OCI-LY1 (cell line): ENCODE measurements at regions not wholly inside any gene's neighbourhood (a gene's known extent, or its start where the extent isn't known, plus 50 kb on each side); places are given as distances from the start of the nearest gene placed in this dataset.

Source experiments
- H2AFZ ChIP-seq: fragments of 200-600 bp; sonication (generic), shearing (Covaris generic); 2 replicates; pipeline ENCODE4 v1.6.0; 2014; ENCODE audit warnings: antibody characterized with exemption, mild to moderate bottlenecking, low read length
- H3F3A ChIP-seq: fragments of 200-600 bp; sonication (generic), shearing (Covaris generic); 2 replicates; pipeline ENCODE4 v1.6.0; 2014; ENCODE audit warnings: mild to moderate bottlenecking, antibody characterized with exemption, low read length, moderate library complexity; ENCODE audit not compliant: insufficient read depth
- H3K27ac ChIP-seq: fragments of 200-600 bp; sonication (generic); 2 replicates; pipeline ENCODE4 v1.5.1; 2014; ENCODE audit warnings: low read length, mixed run types, mild to moderate bottlenecking, low read depth; ENCODE audit not compliant: poor library complexity, severe bottlenecking
- H3K27me3 ChIP-seq: fragments of 200-600 bp; sonication (generic); 2 replicates; pipeline ENCODE4 v1.6.0; 2014; ENCODE audit warnings: antibody characterized with exemption, mild to moderate bottlenecking, low read length, moderate library complexity; ENCODE audit not compliant: insufficient read depth
- H3K36me3 ChIP-seq: fragments of 200-600 bp; sonication (generic); 2 replicates; pipeline ENCODE4 v1.6.1; 2014; ENCODE audit warnings: mild to moderate bottlenecking, antibody characterized with exemption, low read length, moderate library complexity, mixed read lengths; ENCODE audit not compliant: insufficient read depth
- H3K4me1 ChIP-seq: fragments of 200-600 bp; sonication (generic); 2 replicates; pipeline ENCODE4 v1.5.1; 2014; ENCODE audit warnings: mild to moderate bottlenecking, low read length, moderate library complexity; ENCODE audit not compliant: insufficient read depth, severe bottlenecking
- H3K4me2 ChIP-seq: fragments of 200-600 bp; sonication (generic), shearing (Covaris generic); 2 replicates; pipeline ENCODE4 v1.6.1; 2014; ENCODE audit warnings: low read length
- H3K4me3 ChIP-seq: fragments of 200-600 bp; sonication (generic); 2 replicates; pipeline ENCODE4 v1.5.1; 2014; ENCODE audit warnings: low read length, low read depth, mild to moderate bottlenecking, mixed read lengths; ENCODE audit not compliant: poor library complexity, severe bottlenecking
- H3K79me2 ChIP-seq: fragments of 200-600 bp; shearing (Covaris generic); 2 replicates; pipeline ENCODE4 v1.6.1; 2016; ENCODE audit warnings: mixed run types, low read length, mixed read lengths; ENCODE audit not compliant: insufficient read depth
- H3K9ac ChIP-seq: fragments of 200-600 bp; sonication (generic), shearing (Covaris generic); 2 replicates; pipeline ENCODE4 v1.6.1; 2014; ENCODE audit warnings: mild to moderate bottlenecking, low read length, mixed read lengths
- H3K9me2 ChIP-seq: fragments of 200-600 bp; sonication (generic), shearing (Covaris generic); 2 replicates; pipeline ENCODE4 v1.6.1; 2014; ENCODE audit warnings: low read depth, mild to moderate bottlenecking, low read length, mixed read lengths
- H3K9me3 ChIP-seq: fragments of 200-600 bp; shearing (Covaris generic); 2 replicates; pipeline ENCODE4 v1.6.1; 2014; ENCODE audit warnings: low read length, mixed read lengths
- H4K20me1 ChIP-seq: fragments of 200-600 bp; sonication (generic), shearing (Covaris generic); 2 replicates; pipeline ENCODE4 v1.6.0; 2016; ENCODE audit warnings: mild to moderate bottlenecking, low read length; ENCODE audit not compliant: insufficient read depth
- EZH2 ChIP-seq: fragments of 200-600 bp; sonication (generic), shearing (Covaris generic); IDR thresholded peaks from 2 replicates; pipeline ENCODE4 v1.8.0; 2017; ENCODE audit warnings: borderline replicate concordance, mixed run types, mild to moderate bottlenecking, antibody characterized with exemption, low read length, moderate library complexity, mixed read lengths
- TF ChIP-seq, protein P1 (sequence below): fragments of 200-600 bp; sonication (generic), shearing (Covaris generic); IDR thresholded peaks from 2 replicates; pipeline ENCODE4 v1.5.1; 2017; ENCODE audit warnings: mild to moderate bottlenecking, antibody characterized with exemption, low read length, moderate library complexity, mixed read lengths

DNA sequence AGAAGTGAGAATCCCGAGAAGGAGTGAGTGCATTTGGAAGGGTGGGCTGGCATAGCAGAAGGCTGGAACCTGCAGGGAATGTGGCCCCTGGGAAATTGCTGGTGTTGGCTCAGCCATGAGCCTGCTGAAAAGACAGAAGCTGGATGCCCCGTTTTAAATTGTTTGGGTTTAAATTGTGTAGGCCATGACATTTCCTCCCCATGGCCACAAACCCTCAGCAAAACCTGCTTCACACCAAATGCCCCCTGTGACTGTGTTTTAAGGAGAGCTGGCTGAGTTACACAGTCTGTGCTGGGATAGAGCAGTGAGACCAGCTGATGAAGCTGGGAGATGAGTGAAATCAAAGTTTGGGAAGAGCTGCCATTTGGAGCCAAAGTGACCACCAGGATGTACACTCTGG, 216.3 kb upstream of the RGMA start:
- H2AFZ ChIP-seq, result no peak overlapping the region
- no peaks in the 10 kb centered on the region for H3K9me3 ChIP-seq
- no peaks in the 10 kb centered on the region for H3K36me3 ChIP-seq
- H3F3A ChIP-seq, result no peaks in the 10 kb centered on the region
- H4K20me1 ChIP-seq, result no peaks in the 10 kb centered on the region
- H3K4me1 ChIP-seq, result no peaks in the 10 kb centered on the region
- H3K79me2 ChIP-seq, result no peaks in the 10 kb centered on the region
- no peak overlapping the region for H3K4me2 ChIP-seq
- no peaks in the 10 kb centered on the region for H3K9me2 ChIP-seq
- TF ChIP-seq EZH2, result no peak
- TF ChIP-seq, protein P1, sequence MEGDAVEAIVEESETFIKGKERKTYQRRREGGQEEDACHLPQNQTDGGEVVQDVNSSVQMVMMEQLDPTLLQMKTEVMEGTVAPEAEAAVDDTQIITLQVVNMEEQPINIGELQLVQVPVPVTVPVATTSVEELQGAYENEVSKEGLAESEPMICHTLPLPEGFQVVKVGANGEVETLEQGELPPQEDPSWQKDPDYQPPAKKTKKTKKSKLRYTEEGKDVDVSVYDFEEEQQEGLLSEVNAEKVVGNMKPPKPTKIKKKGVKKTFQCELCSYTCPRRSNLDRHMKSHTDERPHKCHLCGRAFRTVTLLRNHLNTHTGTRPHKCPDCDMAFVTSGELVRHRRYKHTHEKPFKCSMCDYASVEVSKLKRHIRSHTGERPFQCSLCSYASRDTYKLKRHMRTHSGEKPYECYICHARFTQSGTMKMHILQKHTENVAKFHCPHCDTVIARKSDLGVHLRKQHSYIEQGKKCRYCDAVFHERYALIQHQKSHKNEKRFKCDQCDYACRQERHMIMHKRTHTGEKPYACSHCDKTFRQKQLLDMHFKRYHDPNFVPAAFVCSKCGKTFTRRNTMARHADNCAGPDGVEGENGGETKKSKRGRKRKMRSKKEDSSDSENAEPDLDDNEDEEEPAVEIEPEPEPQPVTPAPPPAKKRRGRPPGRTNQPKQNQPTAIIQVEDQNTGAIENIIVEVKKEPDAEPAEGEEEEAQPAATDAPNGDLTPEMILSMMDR, result no peak
- H3K27me3 ChIP-seq, result peaks cover 11% of the 10 kb centered on the region; the same call in 1 of the 2 replicates
- no peak overlapping the region for H3K27ac ChIP-seq
- H3K9ac ChIP-seq, result no peak overlapping the region
- no peak overlapping the region for H3K4me3 ChIP-seq

DNA sequence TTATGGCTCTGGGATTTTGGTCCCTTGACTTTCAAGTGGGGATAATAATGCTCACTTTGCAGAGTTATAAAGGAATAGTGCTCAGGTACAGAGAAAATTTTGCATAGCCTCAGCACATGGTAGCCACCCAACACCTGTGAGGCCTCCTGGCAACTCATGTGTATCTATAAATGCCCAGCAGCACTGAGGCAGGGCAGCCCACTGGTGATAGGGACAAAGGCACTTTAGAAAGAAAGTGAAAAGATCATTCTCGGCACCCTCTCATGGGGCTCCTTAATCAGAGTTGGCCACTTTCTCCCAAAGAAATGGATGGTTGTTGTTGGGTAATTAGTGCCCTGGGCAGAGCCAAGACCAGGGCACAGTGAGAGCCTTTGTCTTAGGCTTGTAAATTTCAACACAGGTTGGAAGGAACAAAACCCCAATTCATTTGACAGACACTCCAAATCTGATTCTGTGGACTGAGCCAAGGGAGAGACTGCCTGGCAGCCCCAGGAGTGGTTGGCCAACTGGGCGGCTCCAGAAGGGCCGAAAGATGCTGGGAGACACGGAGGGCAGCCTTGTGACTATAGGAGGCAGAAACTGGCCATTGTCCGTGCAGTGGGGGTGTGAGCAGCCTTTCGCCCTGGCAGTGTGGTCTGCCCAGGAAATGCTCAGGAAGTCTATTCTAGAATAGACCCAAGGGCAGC, 213.2 kb upstream of the RGMA start:
- Histone ChIP-seq H3K4me2 (no peak overlapping the region), H2AFZ (no peak overlapping the region), H3K79me2 (no peaks in the 10 kb centered on the region), H3K9me2 (no peaks in the 10 kb centered on the region), H3K27ac (no peak overlapping the region), H3F3A (no peaks in the 10 kb centered on the region), H3K9ac (no peak overlapping the region), H3K27me3 (0 out of 2 replicates have a peak, but pooled peaks cover 3% of the 10 kb centered on the region), H3K36me3 (no peaks in the 10 kb centered on the region), H3K4me3 (no peak overlapping the region), H3K4me1 (no peaks in the 10 kb centered on the region), H3K9me3 (no peaks in the 10 kb centered on the region), H4K20me1 (no peaks in the 10 kb centered on the region)
- TF ChIP-seq, protein P1, result no peak
- TF ChIP-seq EZH2, result no peak

DNA sequence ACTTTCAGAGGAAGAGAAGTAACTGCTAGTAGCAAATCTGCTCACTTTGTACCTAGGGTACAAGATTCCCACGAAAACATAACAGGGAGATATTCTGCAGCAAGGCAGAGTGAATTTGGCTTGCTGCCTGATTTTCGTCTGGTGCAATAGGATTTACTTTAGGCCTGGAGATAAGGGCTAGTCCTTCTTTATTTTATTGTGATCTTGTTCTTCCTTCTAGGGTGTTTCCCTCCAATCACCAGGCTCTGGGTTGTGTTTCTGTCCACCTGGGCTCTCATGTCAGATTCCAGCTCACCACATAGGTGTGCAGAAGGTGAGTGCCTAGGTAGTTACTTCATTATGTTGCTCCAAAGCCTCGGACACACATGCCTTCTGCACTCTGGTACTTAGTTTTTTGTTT, 211.8 kb upstream of the RGMA start:
- no peaks in the 10 kb centered on the region for H3K4me1 ChIP-seq
- no peaks in the 10 kb centered on the region for H3K36me3 ChIP-seq
- H3K9me3 ChIP-seq, result no peaks in the 10 kb centered on the region
- H3K4me3 ChIP-seq, result no peak overlapping the region
- TF ChIP-seq, protein P1, result no peak
- no peak for TF ChIP-seq EZH2
- no peak overlapping the region for H2AFZ ChIP-seq
- no peak overlapping the region for H3K27ac ChIP-seq
- H4K20me1 ChIP-seq, result no peaks in the 10 kb centered on the region
- no peak overlapping the region for H3K4me2 ChIP-seq
- H3K9ac ChIP-seq, result no peak overlapping the region
- H3K9me2 ChIP-seq, result no peaks in the 10 kb centered on the region
- no peaks in the 10 kb centered on the region for H3F3A ChIP-seq
- H3K79me2 ChIP-seq, result no peaks in the 10 kb centered on the region
- 0 out of 2 replicates have a peak, but pooled peaks cover 3% of the 10 kb centered on the region for H3K27me3 ChIP-seq
